EL (cell line): ENCODE measurements at regions not wholly inside any gene's neighbourhood (a gene's known extent, or its start where the extent isn't known, plus 50 kb on each side); places are given as distances from the start of the nearest gene placed in this dataset.

ENCODE experiments used
- DNase-seq: peaks from one replicate; pipeline ENCODE4 v3.0.0-alpha.2; 2016

GRCh38 chr19:46546194-46546896, 50.7 kb upstream of the PNMA8B start:
- DNase-seq, result peak; percentile 13

- no peak for DNase-seq
Observed at GRCh38 chr19:46550684-46551083, 50.4 kb upstream of the CALM3 start.

GRCh38 chr19:46551164-46551563, 50.0 kb upstream of the CALM3 start:
- DNase-seq, result no peak
